Erythroblast (primary cell): ENCODE measurements at regions not wholly inside any gene's neighbourhood (a gene's known extent, or its start where the extent isn't known, plus 50 kb on each side); places are given as distances from the start of the nearest gene placed in this dataset.

Source experiments
- GATA1 ChIP-seq: IDR thresholded peaks from 2 replicates; pipeline ENCODE4 v1.6.1; 2011; ENCODE audit warnings: low read depth, mild to moderate bottlenecking, control low read depth, low read length, moderate library complexity
- POLR2A ChIP-seq: IDR thresholded peaks from 2 replicates; pipeline ENCODE4 v1.6.1; 2011; ENCODE audit warnings: mild to moderate bottlenecking, low read length

GRCh38 chr18:38961880-38962279 lies 1396.3 kb upstream of the CELF4 start:
- TF ChIP-seq POLR2A (no peak), GATA1 (no peak)
